ENCODE measurements at regions not wholly inside any gene's neighbourhood (a gene's known extent, or its start where the extent isn't known, plus 50 kb on each side); places are given as distances from the start of the nearest gene placed in this dataset.

- no peak overlapping the region for H3K4me3 ChIP-seq
- no peak for DNase-seq
- ATAC-seq: no peak
- no peak overlapping the region for H3K27ac ChIP-seq
- H3K36me3 ChIP-seq: no peaks in the 10 kb centered on the region
- no peaks in the 10 kb centered on the region for H3K9me3 ChIP-seq
- H3K4me1 ChIP-seq: no peaks in the 10 kb centered on the region
- TF ChIP-seq CTCF (IDR thresholded peaks at IDR 0.05): no peak
- no peaks in the 10 kb centered on the region for H3K27me3 ChIP-seq
- intact Hi-C loops (cut with DNase I): no loop called here
Measured at GRCh38 chr13:111394211-111394922, 73.9 kb downstream of the TEX29 start.

- DNase-seq: no peak
- Histone ChIP-seq H3K27ac (no peak overlapping the region), H3K27me3 (no peaks in the 10 kb centered on the region), H3K4me1 (no peaks in the 10 kb centered on the region), H3K4me3 (no peak overlapping the region), H3K36me3 (no peaks in the 10 kb centered on the region), H3K9me3 (no peaks in the 10 kb centered on the region)
- intact Hi-C loops (cut with DNase I): no loop called here
- ATAC-seq: no peak
- TF ChIP-seq CTCF (IDR thresholded peaks at IDR 0.05): no peak
Measured at GRCh38 chr13:111395511-111396393, 75.3 kb downstream of the TEX29 start.

GRCh38 chr13:111396457-111396856 is 76.0 kb downstream of the TEX29 start:
- DNase-seq: no peak
- intact Hi-C loops (cut with DNase I): no loop called here

GRCh38 chr13:111397202-111397880 is 76.9 kb downstream of the TEX29 start:
- ATAC-seq (no peak), DNase-seq (no peak)
- TF ChIP-seq CTCF (IDR thresholded peaks at IDR 0.05): no peak
- intact Hi-C loops (cut with DNase I): no loop called here
- H3K4me1 ChIP-seq: no peaks in the 10 kb centered on the region
- H3K27ac ChIP-seq: no peak overlapping the region
- H3K36me3 ChIP-seq: no peaks in the 10 kb centered on the region
- H3K4me3 ChIP-seq: no peak overlapping the region
- no peaks in the 10 kb centered on the region for H3K27me3 ChIP-seq
- no peaks in the 10 kb centered on the region for H3K9me3 ChIP-seq

More at GRCh38 chr13:111396457-111396856, 76.0 kb downstream of the TEX29 start:
- no peak overlapping the region for H3K4me3 ChIP-seq
- no peak for ATAC-seq
- no peaks in the 10 kb centered on the region for H3K27me3 ChIP-seq
- TF ChIP-seq CTCF (IDR thresholded peaks at IDR 0.05): no peak
- H3K27ac ChIP-seq: no peak overlapping the region
- H3K36me3 ChIP-seq: no peaks in the 10 kb centered on the region
- H3K4me1 ChIP-seq: no peaks in the 10 kb centered on the region
- no peaks in the 10 kb centered on the region for H3K9me3 ChIP-seq

GRCh38 chr13:111398196-111398595 is 77.8 kb downstream of the TEX29 start:
- Histone ChIP-seq H3K27ac (no peak overlapping the region), H3K27me3 (no peaks in the 10 kb centered on the region), H3K9me3 (no peaks in the 10 kb centered on the region), H3K4me1 (no peaks in the 10 kb centered on the region), H3K4me3 (no peak overlapping the region), H3K36me3 (no peaks in the 10 kb centered on the region)
- DNase-seq (no peak), ATAC-seq (no peak)
- no peak for TF ChIP-seq CTCF (IDR thresholded peaks at IDR 0.05)
- intact Hi-C loops (cut with DNase I): no loop called here

All from upper lobe of right lung (tissue), 1 donor.